GM13976 (cell line): ENCODE measurements at regions not wholly inside any gene's neighbourhood (a gene's known extent, or its start where the extent isn't known, plus 50 kb on each side); places are given as distances from the start of the nearest gene placed in this dataset.

Experiments used
- DNase-seq: peaks from one replicate; pipeline ENCODE4 v3.0.0; 2012; ENCODE audit warnings: low spot score
- in situ Hi-C: fragments of 300-500 bp; cut with MboI; formaldehyde crosslinking; loops from one replicate; pipeline ENCODE4 v1.12.0; 2022; ENCODE audit warnings: low sequenced_read_pairs, mixed read lengths, inconsistent platforms; ENCODE audit not compliant: unreplicated experiment
- TF ChIP-seq, protein P1 (sequence below): IDR thresholded peaks from 2 replicates; pipeline ENCODE4 v1.5.1; 2012; ENCODE audit warnings: borderline replicate concordance, mild to moderate bottlenecking; ENCODE audit not compliant: insufficient read depth; ENCODE audit errors: extremely low read depth, missing control alignments, control extremely low read depth

DNA sequence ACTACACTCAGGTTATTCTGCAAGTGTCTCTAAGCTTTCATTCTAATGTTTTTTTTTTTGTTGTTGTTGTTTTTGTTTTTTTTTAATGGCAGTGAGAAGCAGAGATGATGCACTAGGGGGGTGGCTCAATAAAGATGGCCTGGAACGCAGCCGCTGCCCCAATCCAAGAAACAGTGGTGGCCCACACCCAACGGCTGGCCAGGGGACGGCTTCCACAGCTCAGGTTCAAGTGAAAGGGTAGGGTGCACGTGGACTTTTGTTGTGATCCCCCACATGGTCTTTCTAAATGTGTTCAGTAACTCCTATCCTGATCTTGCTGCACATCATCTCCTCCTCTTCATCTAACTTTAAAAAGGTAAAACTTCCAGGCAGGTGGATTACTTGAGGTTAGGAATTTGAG lies 190.1 kb downstream of the NDUFA10 start:
- TF ChIP-seq, protein P1, sequence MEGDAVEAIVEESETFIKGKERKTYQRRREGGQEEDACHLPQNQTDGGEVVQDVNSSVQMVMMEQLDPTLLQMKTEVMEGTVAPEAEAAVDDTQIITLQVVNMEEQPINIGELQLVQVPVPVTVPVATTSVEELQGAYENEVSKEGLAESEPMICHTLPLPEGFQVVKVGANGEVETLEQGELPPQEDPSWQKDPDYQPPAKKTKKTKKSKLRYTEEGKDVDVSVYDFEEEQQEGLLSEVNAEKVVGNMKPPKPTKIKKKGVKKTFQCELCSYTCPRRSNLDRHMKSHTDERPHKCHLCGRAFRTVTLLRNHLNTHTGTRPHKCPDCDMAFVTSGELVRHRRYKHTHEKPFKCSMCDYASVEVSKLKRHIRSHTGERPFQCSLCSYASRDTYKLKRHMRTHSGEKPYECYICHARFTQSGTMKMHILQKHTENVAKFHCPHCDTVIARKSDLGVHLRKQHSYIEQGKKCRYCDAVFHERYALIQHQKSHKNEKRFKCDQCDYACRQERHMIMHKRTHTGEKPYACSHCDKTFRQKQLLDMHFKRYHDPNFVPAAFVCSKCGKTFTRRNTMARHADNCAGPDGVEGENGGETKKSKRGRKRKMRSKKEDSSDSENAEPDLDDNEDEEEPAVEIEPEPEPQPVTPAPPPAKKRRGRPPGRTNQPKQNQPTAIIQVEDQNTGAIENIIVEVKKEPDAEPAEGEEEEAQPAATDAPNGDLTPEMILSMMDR: no peak
- no peak for DNase-seq
- in situ Hi-C loops: no loop called here

DNA sequence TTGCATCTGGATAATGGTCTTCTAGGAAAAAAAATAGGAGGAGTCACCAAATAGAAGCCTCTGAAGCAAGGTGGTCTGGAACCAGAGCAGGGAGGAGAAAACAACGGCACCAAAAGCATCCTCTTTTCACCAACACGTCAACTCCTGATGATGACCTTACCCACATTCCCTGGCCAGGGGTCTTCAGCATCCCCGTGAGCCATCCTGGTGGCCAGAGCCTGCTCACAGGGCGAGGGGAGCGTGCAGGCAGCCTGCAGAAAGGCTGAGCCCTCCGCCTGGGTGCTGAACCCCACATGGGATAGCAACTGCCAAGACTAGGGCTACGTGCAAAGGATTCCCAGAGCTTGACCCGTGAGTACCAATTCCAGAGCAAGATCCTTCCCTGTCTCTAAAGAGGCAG lies 191.0 kb downstream of the NDUFA10 start:
- DNase-seq: no peak
- TF ChIP-seq, protein P1: no peak
- in situ Hi-C loops: no loop called here

DNA sequence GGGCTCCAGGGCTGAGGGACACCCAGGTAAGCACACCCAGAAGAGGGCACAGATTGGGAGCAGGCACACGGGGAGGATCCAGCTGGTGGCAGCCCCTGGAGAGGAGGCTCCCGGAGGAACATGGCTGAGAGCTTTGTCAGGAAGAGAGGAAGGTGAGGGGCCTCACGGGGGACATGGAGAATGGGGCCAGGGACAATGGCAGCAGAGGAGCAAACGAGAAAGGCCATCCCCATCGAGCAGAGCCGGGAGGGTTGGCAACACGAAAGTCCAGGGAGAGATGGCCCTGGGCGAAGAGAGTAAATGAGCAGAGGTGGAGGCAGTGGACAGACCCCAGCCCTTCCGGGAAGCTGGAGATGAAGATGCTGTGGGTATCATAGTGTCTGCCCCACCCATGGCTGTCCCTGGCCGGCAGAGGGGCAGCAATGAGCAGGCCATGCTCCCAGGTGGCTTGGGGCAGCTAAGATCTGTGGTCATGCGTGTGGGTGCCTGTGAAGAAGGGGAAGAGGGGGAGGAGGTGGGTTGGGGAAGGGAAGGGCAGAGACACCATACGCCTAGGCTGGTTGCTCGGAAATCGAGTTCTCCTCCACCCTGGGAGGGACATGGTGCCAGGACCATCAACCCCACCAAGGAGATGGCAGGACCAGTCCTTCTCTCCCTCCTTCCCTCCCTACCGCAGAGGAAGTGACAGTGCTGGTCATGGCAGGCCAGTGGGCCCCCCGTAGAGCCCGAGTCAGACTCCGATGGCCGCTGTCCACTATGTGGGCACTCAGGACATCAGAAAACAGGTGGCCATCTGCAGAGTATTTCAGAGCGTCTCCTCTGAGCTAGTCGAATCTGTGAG lies 191.7 kb downstream of the NDUFA10 start:
- in situ Hi-C loops: no loop called here
- TF ChIP-seq, protein P1: no peak
- DNase-seq: no peak

DNA sequence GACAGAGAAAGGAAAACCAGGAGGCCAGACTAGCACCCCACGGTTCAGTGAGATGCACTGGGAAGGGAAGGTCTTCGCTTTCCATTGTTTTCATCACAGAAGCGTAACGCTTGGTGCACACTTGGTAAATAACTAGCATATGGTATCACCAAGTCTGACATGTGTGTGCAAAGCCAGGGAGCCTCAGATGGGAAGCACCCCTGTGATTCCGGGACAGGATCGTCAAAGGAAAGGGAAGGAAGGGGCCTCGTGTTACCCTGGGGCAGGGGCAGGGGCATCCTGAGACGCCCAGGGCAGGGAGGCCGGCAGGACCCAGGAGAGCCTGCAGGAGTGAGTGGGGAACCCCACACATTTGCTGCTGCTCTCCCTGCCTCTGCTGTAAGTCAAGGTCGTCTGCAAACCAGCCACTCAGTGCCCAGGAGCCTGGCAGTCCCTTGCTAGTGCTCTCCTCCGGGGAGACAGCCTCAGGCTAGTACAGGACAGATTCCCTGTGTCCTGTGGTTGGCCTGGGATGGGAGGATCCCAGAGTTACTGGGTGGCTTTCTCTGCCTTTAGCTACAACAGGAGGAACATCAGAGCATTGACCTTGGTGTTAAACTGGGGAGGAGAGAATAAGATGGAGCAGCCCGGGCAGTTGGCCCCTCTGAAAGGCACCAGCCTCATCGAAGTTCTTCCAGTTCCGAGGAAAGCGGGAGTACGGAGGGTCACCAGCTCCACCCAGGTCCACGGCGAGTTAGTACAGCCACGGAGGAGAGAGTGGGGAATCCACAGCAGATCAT lies 192.5 kb downstream of the NDUFA10 start:
- in situ Hi-C loops: no loop called here
- no peak for DNase-seq
- TF ChIP-seq, protein P1: no peak

DNA sequence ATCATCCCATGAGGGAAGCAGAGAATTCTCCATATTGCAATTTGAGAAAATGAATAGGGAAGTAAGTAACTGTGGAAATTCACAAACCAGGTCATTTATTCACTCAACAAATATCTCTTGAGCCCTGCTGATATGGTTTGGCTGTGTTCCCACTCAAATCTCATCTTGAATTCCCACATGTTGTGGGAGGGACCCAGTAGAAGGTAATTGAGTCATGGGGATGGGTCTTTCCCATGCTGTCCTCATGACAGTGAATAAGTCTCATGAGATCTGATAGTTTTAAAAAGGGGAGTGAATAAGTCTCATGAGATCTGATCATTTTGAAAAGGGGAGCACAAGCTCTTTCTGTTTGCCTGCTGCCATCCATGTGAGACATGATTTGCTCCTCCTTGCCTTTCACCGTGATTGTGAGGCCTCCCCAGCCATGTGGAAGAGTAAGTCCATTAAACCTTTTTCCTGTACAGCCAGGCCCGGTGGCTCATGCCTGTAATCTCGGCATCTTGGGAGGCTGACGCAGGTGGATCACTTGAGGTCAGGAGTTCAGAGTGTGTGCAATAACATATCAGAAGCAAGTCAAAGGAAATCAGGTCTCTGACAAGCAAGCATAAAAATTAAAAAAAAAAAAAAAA lies 193.2 kb downstream of the NDUFA10 start:
- TF ChIP-seq, protein P1: no peak
- in situ Hi-C loops: no loop called here
- DNase-seq: no peak

DNA sequence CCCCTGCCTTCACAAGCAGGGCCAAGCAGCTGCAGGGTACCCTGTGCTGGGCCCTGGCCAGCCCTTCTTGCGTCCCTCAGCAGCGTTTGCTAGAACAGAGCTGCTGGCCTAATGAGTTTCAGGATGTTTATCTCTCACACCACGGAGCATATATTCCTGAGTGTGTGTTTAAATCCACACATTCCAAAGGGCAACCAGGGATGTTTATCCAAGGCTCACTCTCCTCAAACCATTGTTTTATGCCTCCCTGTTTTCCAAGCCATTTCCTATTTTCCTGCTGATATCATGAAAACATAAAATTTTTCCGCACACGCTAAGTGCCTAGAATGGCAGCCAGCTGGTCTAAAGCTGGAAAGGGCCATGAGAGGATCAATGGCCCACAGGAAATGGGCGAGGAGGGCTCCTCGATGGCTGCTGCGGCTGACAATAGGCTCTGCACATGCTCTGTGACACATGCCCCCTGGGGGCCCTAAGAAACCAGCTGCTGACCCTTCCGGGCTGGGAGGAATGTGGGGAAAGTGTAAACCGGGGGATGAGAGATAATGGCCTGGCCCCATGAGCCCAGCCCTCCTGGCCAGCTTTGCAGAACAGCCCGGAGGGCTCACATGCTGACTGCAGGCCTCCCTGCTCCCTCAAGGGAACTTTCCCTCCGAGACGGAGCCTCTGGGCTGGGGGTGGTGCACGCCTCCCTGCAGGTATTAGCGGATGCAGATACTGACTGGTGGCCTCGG lies 194.0 kb downstream of the NDUFA10 start:
- TF ChIP-seq, protein P1: no peak
- in situ Hi-C loops: no loop called here
- no peak for DNase-seq
